Renal cortex interstitium (tissue), 11 donors: ENCODE measurements at regions not wholly inside any gene's neighbourhood (a gene's known extent, or its start where the extent isn't known, plus 50 kb on each side); places are given as distances from the start of the nearest gene placed in this dataset.

Experiments
- DNase-seq, 11 donors: peaks; one replicate each; pipeline ENCODE4 v3.0.0-alpha.2; 2013; ENCODE audit warnings: low read depth in 9 of 11, low spot score in 4 of 11; ENCODE audit errors: extremely low read depth in 1 of 11

GRCh38 chr2:216292475-216292874 is 79.8 kb downstream of the MARCHF4 start:
- DNase-seq: no peak

GRCh38 chr2:216289470-216289869 is 82.8 kb downstream of the MARCHF4 start:
- DNase-seq: no peak

GRCh38 chr2:216287251-216287650 is 85.0 kb downstream of the MARCHF4 start:
- no peak for DNase-seq

- DNase-seq: no peak
Measured at GRCh38 chr2:216286616-216287231, 85.6 kb downstream of the MARCHF4 start.

GRCh38 chr2:216285701-216286100 is 86.6 kb downstream of the MARCHF4 start:
- DNase-seq: peak in 8 of 11 donors; percentile 13 to 57 (median 38)

- no peak for DNase-seq
Measured at GRCh38 chr2:216284708-216285107, 87.6 kb downstream of the MARCHF4 start.

- DNase-seq: no peak
Measured at GRCh38 chr2:216283038-216283900, 89.0 kb downstream of the MARCHF4 start.

GRCh38 chr2:216281876-216282275 is 90.4 kb downstream of the MARCHF4 start:
- no peak for DNase-seq

- DNase-seq: no peak
Measured at GRCh38 chr2:216281316-216281715, 91.0 kb downstream of the MARCHF4 start.

- no peak for DNase-seq
Measured at GRCh38 chr2:216279459-216279858, 92.8 kb downstream of the MARCHF4 start.

GRCh38 chr2:216279031-216279430 is 93.3 kb downstream of the MARCHF4 start:
- DNase-seq: no peak

GRCh38 chr2:216275890-216276289 is 96.4 kb downstream of the MARCHF4 start:
- DNase-seq: no peak

GRCh38 chr2:216274194-216274840 is 98.0 kb downstream of the MARCHF4 start:
- DNase-seq: no peak

GRCh38 chr2:216261042-216261537 is 111.2 kb downstream of the MARCHF4 start:
- no peak for DNase-seq

GRCh38 chr2:216260629-216261028 is 111.7 kb downstream of the MARCHF4 start:
- DNase-seq: no peak

GRCh38 chr2:216259081-216259480 is 113.2 kb downstream of the MARCHF4 start:
- DNase-seq: no peak

- no peak for DNase-seq
Measured at GRCh38 chr2:216257089-216257488, 115.2 kb downstream of the MARCHF4 start.
